Neural cell (in vitro differentiated cells): ENCODE measurements at regions not wholly inside any gene's neighbourhood (a gene's known extent, or its start where the extent isn't known, plus 50 kb on each side); places are given as distances from the start of the nearest gene placed in this dataset.

ENCODE experiments used
- small RNA-seq, 3 experiments: library from RNA; depleted of rRNA; stranded (forward); fragments of <200 nt; gene quantifications; one replicate each; pipeline ENCODE3, GENCODE V24; 2012

Small RNAs in the stretch of these regions (small RNA-seq; reads per million reads assigned to genes)
- gene RF00096, result 0 to 0.16 (median 0) reads per million in 3 experiments
